HG03196 (cell line): ENCODE measurements at regions not wholly inside any gene's neighbourhood (a gene's known extent, or its start where the extent isn't known, plus 50 kb on each side); places are given as distances from the start of the nearest gene placed in this dataset.
"Not testable (repeated sequence)": the region's sequence is repeated elsewhere in the genome, so short reads cannot be mapped to it uniquely, and the experiment has no call there.

Source experiments
- ATAC-seq: cut with Tn5 transposase; IDR thresholded peaks from one replicate; pipeline ENCODE4 v1.9.1; 2021; ENCODE audit not compliant: unreplicated experiment

GRCh38 chr9:115766370-115766955 lies 387.1 kb upstream of the PAPPA start:
- no peak for ATAC-seq

GRCh38 chr9:115770521-115770920 lies 383.1 kb upstream of the PAPPA start:
- ATAC-seq = no peak

DNA sequence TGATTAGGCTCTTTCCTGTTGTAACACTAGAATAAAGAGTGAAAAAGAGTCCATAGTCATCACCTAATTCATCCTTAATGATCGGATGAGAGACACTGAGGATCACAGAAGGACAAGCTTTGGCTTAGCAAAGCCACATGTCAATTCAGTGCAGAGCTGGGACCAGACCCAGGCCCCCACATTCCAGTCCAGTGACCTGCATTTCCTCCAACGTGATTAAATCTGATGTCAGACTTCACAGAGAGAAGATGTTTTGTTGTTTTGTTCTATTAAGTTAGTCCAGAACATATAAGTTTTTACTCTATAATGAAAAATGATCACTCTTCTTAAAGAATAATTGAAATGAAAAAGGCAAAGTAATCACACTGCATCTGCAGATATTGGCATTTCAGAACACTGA lies 377.9 kb upstream of the PAPPA start:
- no peak for ATAC-seq

- ATAC-seq = no peak
Observed at GRCh38 chr9:115777610-115778009, 376.0 kb upstream of the PAPPA start.

DNA sequence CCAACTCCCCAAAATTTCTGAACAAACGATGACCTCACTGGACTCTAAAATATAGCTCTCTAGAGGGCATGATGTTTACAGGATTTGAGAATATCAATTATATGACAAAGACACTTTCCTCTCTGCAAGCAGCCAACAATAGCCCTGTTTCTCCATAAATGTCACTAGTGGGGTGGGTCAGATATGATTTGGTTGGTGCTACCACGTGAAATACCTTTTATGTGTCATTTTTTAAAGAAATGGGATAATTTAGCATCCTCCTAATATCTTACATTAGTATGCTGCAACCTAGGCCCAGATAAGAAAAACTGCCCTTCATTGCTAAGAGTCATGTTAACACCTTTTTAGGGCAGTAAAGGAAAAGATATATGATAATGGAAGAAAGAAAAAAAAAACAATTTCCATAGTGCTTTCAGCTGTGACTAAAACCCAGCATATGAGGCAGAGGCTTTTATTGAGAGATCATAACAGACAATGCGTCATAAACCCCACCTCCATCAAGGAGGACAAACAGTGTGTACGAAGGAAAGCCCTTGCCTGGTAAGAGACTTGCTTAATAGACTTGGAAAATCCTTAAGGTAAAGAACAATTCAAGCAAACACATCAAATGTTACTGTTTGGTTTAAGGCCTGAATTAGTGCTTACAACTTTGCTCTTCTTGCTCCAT lies 372.4 kb upstream of the PAPPA start:
- no peak for ATAC-seq

DNA sequence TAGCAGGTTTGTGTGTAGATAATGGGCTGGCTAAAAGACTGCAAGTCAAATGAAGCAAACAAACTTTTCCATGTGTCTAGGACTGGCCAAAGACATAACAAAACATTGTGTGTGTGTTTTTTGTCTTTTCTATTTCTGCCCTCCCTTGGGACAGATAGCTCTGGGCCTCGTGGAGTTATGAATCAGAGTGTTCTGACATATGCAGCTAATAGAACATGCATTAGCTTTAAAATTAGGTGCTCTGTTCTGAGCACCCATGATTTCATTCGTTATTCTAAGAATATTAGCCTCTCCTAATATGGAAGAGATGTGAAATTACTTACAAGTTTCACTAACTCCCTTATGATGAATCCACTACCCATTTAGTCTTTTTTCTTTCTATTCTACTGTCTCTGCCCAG lies 367.3 kb upstream of the PAPPA start:
- no peak for ATAC-seq

- ATAC-seq = no peak
Observed at GRCh38 chr9:115790520-115790919, 363.1 kb upstream of the PAPPA start.

GRCh38 chr9:115794921-115795475 lies 358.6 kb upstream of the PAPPA start:
- no peak for ATAC-seq

- ATAC-seq = no peak
Observed at GRCh38 chr9:115799734-115800133, 353.9 kb upstream of the PAPPA start.

- no peak for ATAC-seq
Observed at GRCh38 chr9:115804206-115804605, 349.4 kb upstream of the PAPPA start.

DNA sequence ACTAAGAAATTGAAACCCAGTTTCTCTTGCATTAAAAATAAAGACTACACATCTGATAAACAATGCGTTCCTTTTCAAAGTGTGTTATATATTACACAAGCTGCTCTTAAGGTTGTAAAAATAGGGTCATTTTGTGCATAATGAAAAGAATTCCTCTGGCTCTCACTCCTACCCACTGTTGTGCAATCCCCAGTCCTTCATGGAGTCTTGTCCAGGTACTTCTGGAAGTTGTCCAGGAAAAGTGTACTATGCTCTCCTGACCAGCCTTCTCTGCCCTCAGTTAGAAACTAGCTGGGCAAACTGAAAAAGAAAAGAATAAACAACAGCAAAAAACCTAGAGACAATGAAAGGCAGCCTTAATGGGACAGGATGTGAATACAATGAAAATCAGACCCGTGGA lies 345.5 kb upstream of the PAPPA start:
- ATAC-seq = no peak

DNA sequence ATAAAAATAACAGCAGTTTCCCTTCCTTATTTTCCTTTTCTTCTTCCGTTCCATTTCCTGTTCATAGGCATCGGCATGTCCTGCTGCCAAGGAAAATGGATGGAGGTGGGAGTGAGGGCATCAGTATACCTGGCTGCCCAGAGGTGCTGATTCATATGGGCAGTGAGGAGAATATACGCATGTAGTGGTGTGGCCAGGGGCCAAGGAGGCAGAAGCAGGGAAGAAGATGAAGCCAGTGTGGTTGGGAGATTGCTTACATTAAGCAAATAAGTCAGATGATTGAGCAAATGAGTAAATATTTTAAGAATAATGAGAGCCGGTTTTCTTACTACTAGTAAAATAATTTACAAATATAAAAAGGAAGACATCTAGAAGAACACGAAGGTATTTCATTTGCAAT lies 344.9 kb upstream of the PAPPA start:
- ATAC-seq = no peak

DNA sequence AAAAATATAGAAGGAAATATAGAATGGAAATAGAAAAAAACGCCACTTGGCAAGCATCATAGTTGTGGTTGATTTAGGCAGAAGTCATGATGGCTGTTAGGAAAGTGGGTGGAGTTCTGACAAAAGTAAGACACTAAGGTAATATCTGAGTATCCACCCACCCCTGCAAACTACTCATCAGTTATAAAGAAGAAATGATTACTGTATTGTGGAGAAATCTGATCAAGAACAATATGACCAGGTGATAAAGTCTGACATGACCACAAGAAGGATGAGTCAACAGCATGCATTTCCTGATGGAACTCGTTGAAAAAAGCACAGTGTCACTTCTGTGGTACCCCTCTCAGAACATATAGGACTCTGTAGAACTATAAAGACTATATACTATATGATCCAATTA lies 343.4 kb upstream of the PAPPA start:
- ATAC-seq = no peak

DNA sequence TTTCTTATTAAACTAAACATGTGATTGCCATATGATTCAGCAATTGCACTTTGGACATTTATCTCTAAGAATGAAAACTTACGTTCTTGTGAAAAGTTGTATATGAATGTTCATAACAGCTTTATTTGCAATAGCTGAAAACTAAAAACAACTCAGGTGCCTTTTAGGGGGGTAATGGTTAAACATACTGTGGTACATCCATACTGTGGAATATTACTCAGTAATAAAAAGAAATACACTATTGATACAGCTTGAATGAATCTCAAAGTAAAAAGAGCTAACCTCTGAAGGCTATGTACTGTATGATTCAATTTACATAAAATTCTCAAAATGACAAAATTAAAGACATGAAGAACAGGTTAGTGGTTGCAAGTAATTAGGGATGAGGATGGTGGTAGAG lies 339.5 kb upstream of the PAPPA start:
- ATAC-seq = no peak

GRCh38 chr9:115815786-115816185 lies 337.8 kb upstream of the PAPPA start:
- ATAC-seq = no peak

DNA sequence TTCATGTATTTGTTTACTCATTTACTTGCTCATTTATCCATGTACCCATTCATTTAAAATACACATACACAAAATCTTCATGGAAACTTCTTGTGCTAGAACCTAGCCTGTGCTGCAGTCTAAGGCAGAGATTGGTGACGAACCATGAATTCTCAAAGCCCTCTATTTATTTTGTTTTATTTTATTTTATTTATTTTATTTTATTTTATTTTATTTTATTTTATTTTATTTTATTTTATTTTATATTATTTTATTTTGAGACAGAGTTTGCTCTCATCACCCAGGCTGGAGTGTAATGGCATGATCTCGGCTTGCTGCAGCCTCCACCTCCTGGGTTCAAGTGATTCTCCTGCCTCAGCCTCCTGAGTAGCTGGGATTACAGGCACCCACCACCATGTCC lies 334.9 kb upstream of the PAPPA start:
- ATAC-seq = not testable (repeated sequence)

DNA sequence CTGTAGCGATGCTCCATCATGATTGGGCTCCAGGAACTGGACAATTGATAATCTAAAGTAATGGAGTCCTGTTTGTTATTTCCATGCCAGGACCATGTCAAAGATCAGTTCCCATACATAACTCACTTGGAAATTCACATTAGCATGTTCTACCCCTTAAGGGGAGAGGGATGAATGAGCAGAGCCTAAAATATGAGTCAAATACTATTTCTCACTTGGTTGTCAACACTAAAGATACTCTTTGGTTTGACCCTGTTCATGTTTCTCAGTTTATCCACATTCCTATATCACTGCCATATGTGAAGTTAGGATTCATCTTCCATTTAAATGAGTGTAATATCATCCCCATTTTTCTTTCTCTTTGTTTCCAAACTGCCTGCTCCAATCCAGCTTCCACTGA lies 321.6 kb upstream of the PAPPA start:
- no peak for ATAC-seq

GRCh38 chr9:115837618-115838017 lies 316.0 kb upstream of the PAPPA start:
- no peak for ATAC-seq

DNA sequence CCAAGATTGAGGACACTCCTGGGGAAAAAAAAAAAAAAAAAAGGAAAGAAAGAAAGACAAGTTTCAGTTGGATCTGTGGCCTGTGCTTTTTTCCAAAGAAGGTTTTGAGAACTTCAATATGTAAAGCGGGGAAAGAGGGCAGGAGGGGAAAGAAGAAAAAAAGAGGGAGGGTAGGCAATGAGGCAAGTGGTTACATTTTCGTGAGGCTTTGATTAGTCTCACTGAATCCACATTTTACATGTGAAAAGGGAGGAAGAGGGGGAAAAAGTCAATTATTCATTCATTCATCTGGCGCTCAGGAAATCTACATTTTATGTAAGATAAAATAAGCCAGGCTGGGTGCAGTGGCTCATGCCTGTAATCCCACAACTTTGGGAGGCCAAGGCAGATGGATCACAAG lies 315.2 kb upstream of the PAPPA start:
- ATAC-seq = no peak

- ATAC-seq = not testable (repeated sequence)
Observed at GRCh38 chr9:115844433-115844832, 309.2 kb upstream of the PAPPA start.

DNA sequence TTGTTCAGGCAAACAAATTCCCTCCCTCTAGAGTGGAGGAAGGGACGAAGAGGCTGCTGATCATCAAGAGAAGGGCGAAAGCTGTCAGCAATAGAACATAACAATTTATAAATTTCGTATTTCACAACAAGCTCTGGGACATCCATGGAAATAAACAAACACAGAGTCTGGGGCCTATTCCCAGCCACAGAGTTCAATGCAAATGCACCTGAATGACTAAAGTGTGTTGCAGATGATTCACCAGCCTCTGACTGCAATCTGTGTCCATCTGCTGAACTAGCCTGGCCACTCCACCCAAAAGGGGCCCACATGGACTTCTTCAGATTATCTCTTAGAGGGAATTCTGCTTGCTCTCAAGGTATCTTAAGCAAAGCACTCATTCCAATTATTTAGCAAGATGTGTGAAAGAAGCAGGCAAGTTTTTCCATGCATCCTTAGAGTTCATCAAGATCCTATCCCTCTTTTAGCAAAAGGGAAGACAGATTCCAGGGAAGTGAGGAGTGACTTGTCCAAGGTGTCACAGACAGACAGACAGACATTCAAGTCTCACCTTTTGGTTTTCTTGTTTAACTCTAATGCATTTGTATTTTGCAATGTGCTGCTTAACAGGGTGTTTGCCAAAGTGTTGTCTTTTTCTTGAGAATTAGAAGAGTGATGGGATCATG lies 307.8 kb upstream of the PAPPA start:
- ATAC-seq = no peak

DNA sequence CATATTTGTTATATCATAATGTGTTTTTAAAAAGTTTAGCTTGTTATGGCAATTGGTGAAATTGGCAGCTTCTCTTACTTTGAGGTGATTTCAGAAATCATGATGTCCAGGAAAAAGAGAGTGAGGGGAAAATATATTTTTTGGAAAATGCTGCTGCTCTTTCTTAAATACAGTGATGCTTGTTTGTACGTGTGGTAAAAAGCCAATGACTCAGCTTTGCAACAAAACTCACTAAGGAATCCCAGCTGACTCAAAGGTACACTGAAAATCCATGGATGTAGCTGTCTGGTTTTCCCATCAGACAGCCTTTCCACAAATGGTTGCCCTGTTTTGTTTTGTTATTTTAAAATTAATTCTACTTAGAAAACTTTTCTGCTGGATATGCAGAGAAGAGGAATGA lies 306.4 kb upstream of the PAPPA start:
- no peak for ATAC-seq
